ENCODE measurements at regions not wholly inside any gene's neighbourhood (a gene's known extent, or its start where the extent isn't known, plus 50 kb on each side); places are given as distances from the start of the nearest gene placed in this dataset.

DNA sequence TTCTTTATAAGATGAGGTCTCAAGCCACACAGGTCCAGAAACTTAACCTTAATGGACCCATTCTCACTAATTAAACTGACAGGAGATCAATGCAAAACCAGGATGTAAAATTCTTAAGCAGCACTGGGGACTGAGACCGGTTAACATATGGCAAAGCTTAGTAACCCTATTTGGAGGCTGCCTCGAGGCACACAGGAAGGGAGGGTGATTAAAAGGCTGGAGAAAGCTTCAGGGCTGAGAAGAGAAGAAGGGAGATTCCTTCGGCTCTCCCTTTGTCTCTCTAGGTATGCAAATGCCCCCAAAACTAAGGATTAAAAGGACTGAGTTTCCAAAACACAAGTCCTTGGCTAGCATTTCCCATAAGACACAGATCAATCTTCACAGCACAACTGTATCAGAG, 120.8 kb upstream of the DSCAM start:
- H2BK120ac ChIP-seq (ENCODE audit: low read depth, low read length, poor library complexity, severe bottlenecking): no peak overlapping the region
- no peak overlapping the region for H2AK5ac ChIP-seq (ENCODE audit: insufficient read length, low read length)
- peak; percentile 38 for DNase-seq
- no peaks in the 10 kb centered on the region for H4K20me1 ChIP-seq (ENCODE audit: control insufficient read depth, insufficient read depth, insufficient read length)
- H3K4ac ChIP-seq (ENCODE audit: low read depth, low read length): no peak overlapping the region
- H3K18ac ChIP-seq (ENCODE audit: insufficient read length, low read depth, low read length): no peak overlapping the region
- Mint-ChIP-seq H3K27ac (0 out of 7 replicates have a peak overlapping the region, but pooled peaks of 1 of the 3 experiments have one; percentile 20), H3K36me3 (ENCODE audit: insufficient read depth in 1 of 3, low read depth in 3 of 3) (no peaks in the 10 kb centered on the region), H3K9me3 (no peaks in the 10 kb centered on the region; a peak in 1 of 5 replicates), H3K4me3 (no peak overlapping the region), H3K27me3 (ENCODE audit: low read depth) (no peaks in the 10 kb centered on the region; the same call in none of the 2 replicates), H3K4me1 (peaks cover 19 to 31% of the 10 kb centered on the region in 2 experiments)
- H2AFZ ChIP-seq (ENCODE audit: low read length): no peak overlapping the region
- H3K9ac ChIP-seq (ENCODE audit: extremely low read depth, insufficient read length, low read length): no peak overlapping the region
- no peaks in the 10 kb centered on the region for H3K27me3 ChIP-seq (ENCODE audit: insufficient read depth, low read length)
- H3K4me2 ChIP-seq (ENCODE audit: insufficient read depth, insufficient read length, low read length): no peak overlapping the region
- H2BK20ac ChIP-seq (ENCODE audit: low read depth, low read length, poor library complexity, severe bottlenecking): no peak overlapping the region
- no peaks in the 10 kb centered on the region for H3K79me2 ChIP-seq (ENCODE audit: insufficient read depth, low read length)
- no peak overlapping the region for H4K91ac ChIP-seq (ENCODE audit: insufficient read length, low read depth, low read length)
- H3K4me1 ChIP-seq (ENCODE audit: insufficient read depth, low read length): peaks cover 5% of the 10 kb centered on the region
- H3K23ac ChIP-seq (ENCODE audit: insufficient read length, low read depth, low read length): no peak overlapping the region
- H2BK5ac ChIP-seq (ENCODE audit: insufficient read length, low read length): no peak overlapping the region
- H2BK12ac ChIP-seq (ENCODE audit: insufficient read length, low read depth, low read length): no peak overlapping the region
- no peak overlapping the region for H4K8ac ChIP-seq (replicated peaks; ENCODE audit: insufficient read length, low read depth, low read length)
- H3K14ac ChIP-seq (ENCODE audit: insufficient read depth, low read length): no peak overlapping the region
- no peak overlapping the region for H3T11ph ChIP-seq (ENCODE audit: low read length)
- H3K79me1 ChIP-seq (ENCODE audit: insufficient read depth, low read depth, low read length, poor library complexity, severe bottlenecking): no peaks in the 10 kb centered on the region
- TF ChIP-seq, protein P1, sequence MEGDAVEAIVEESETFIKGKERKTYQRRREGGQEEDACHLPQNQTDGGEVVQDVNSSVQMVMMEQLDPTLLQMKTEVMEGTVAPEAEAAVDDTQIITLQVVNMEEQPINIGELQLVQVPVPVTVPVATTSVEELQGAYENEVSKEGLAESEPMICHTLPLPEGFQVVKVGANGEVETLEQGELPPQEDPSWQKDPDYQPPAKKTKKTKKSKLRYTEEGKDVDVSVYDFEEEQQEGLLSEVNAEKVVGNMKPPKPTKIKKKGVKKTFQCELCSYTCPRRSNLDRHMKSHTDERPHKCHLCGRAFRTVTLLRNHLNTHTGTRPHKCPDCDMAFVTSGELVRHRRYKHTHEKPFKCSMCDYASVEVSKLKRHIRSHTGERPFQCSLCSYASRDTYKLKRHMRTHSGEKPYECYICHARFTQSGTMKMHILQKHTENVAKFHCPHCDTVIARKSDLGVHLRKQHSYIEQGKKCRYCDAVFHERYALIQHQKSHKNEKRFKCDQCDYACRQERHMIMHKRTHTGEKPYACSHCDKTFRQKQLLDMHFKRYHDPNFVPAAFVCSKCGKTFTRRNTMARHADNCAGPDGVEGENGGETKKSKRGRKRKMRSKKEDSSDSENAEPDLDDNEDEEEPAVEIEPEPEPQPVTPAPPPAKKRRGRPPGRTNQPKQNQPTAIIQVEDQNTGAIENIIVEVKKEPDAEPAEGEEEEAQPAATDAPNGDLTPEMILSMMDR (conservative IDR thresholded peaks at IDR 0.05): no peak
- H2BK15ac ChIP-seq (ENCODE audit: low read depth, low read length): no peak overlapping the region
- H3K9me3 ChIP-seq (ENCODE audit: control insufficient read depth, low read depth, low read length): no peaks in the 10 kb centered on the region
- H3K23me2 ChIP-seq (ENCODE audit: insufficient read length, low read depth, low read length, poor library complexity, severe bottlenecking): no peaks in the 10 kb centered on the region
- H3K56ac ChIP-seq (ENCODE audit: insufficient read length, low read depth, low read length): no peak overlapping the region
- no peak overlapping the region for H4K5ac ChIP-seq (ENCODE audit: insufficient read length, low read depth, low read length)
- no peak overlapping the region for H3K27ac ChIP-seq (ENCODE audit: insufficient read length, low read depth, low read length)
- WGBS (ENCODE audit: extremely low coverage, insufficient read length, low lambda C conversion rate): no CpG with 5 or more reads among the region's 3 CpGs

Measured in H9 (cell line).